Activated CD4-positive, alpha-beta T cell treated with anti-CD3 and anti-CD28 coated beads, Interleukin-2, amount 10 ng/mL, durations not matched to agents 7 days and 5 days (primary cell): ENCODE measurements at regions not wholly inside any gene's neighbourhood (a gene's known extent, or its start where the extent isn't known, plus 50 kb on each side); places are given as distances from the start of the nearest gene placed in this dataset.

Experiments
- CTCF ChIA-PET: fragments of 350-600 bp; sonication (Branson Sonifier 250); formaldehyde crosslinking; loops from one replicate; lab custom pipeline; 2021; ENCODE audit warnings: antibody characterized with exemption; lab: Charles Lee
- POLR2A ChIA-PET: fragments of 350-600 bp; sonication (Branson Sonifier 250); formaldehyde crosslinking; loops from one replicate; lab custom pipeline; 2021; ENCODE audit warnings: antibody characterized with exemption; lab: Charles Lee
- DNase-seq: peaks from one replicate; pipeline ENCODE4 v3.0.0-alpha.2; 2020
- H3K27ac Mint-ChIP-seq: one replicate; pipeline ENCODE4 v1.8.0; 2021; ENCODE audit warnings: mild to moderate bottlenecking, moderate library complexity, mixed read lengths
- H3K27me3 Mint-ChIP-seq: one replicate; pipeline ENCODE4 v1.8.0; 2021; ENCODE audit warnings: mixed read lengths
- H3K36me3 Mint-ChIP-seq: one replicate; pipeline ENCODE4 v1.8.0; 2021; ENCODE audit warnings: low read depth, mixed read lengths
- H3K4me1 Mint-ChIP-seq: one replicate; pipeline ENCODE4 v1.8.0; 2021; ENCODE audit warnings: mixed read lengths
- H3K4me3 Mint-ChIP-seq: one replicate; pipeline ENCODE4 v1.8.0; 2021; ENCODE audit warnings: mild to moderate bottlenecking, moderate library complexity, mixed read lengths
- H3K9me3 Mint-ChIP-seq: one replicate; pipeline ENCODE4 v1.8.0; 2021; ENCODE audit warnings: mixed read lengths

DNA sequence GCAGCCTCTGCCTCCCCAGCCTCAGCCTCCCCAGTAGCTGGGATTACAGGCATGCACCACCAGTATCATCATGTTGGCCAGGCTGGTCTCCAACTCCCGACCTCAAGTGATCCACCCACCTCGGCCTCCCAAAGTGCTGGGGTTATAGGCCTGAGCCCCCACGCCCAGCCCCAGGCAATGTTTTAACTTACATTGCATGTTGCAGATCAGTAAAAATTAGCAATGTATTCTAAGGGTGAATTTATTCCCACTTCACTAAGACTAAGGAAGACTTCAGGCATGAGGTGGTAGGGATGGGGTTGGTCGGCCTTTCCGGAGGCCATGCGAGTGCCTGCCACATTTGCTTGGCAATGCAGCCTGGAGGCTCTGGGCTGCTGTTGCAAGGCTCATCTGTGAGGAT is 66.8 kb upstream of the JDP2 start:
- Mint-ChIP-seq H3K36me3 (no peaks in the 10 kb centered on the region), H3K4me1 (no peaks in the 10 kb centered on the region), H3K27ac (no peak overlapping the region), H3K4me3 (no peak overlapping the region), H3K27me3 (peaks cover 1% of the 10 kb centered on the region), H3K9me3 (no peaks in the 10 kb centered on the region)
- CTCF ChIA-PET: no interaction called here
- DNase-seq: no peak
- POLR2A ChIA-PET: no interaction called here

DNA sequence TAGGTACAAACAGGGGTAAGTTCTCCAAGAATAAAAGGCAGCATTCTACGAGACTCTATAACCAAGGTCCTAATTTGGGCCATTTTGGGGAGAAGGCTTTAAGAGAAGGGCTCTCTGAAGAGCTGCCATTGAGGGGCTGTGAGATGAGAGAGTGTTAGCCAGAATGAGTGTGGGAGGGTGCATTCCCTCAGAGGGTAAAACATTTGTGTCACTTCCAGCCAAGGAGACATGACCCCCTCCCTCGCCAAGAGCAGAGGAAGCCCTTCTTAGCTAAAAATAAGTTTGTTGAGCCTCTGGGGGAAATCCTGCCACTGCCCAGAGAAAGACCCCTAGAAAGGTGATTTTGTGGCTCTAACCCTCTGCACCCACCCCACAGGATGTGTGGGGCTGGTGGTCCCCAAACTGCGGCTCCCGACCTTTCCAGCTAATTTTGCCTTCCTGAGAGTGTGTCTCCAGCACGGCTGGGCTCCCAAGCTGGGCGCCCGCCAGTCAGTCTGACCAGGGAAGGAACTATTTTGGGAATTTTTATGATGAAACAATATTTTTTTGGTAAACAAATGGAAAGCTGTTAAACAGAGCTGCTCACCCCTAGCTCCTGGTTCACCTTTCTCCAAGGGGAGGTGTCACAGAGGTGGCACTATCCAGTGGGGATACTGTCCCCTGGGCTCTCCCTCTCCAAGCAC is 65.9 kb upstream of the JDP2 start:
- ChIA-PET CTCF (interaction anchor here (0.6 to 1.3 kb wide), 3 partner anchors 9 to 29 kb away, joined by 3 to 7 read pairs (median 3); no protein-coding TSS in a partner anchor), POLR2A (no interaction called here)
- no peak overlapping the region for H3K4me3 Mint-ChIP-seq
- no peak overlapping the region for H3K27ac Mint-ChIP-seq
- H3K9me3 Mint-ChIP-seq: no peaks in the 10 kb centered on the region
- no peaks in the 10 kb centered on the region for H3K36me3 Mint-ChIP-seq
- DNase-seq: no peak
- H3K4me1 Mint-ChIP-seq: no peaks in the 10 kb centered on the region
- H3K27me3 Mint-ChIP-seq: peaks cover 1% of the 10 kb centered on the region

DNA sequence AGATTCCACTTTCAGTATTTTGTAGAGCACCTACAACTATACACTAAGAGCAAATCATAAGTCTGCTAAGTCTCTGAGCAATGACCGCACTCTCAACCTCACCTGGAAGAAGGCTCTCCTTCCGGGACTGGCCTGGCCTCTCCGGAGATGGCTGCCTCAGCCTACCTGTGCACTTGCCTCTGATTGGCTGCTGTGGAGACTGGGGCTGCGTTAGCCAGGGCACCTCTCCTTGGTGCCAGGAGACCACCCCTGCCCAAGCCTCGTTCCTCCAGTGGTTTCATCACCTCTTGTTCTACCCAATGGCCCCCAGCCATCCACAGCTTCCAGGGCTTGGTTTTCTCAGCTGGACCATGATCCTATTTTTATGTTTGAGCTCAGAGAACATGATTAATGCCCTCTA is 64.7 kb upstream of the JDP2 start:
- Mint-ChIP-seq H3K27me3 (peaks cover 1% of the 10 kb centered on the region), H3K4me1 (no peaks in the 10 kb centered on the region), H3K27ac (no peak overlapping the region), H3K4me3 (no peak overlapping the region), H3K36me3 (no peaks in the 10 kb centered on the region), H3K9me3 (no peaks in the 10 kb centered on the region)
- ChIA-PET POLR2A (no interaction called here), CTCF (interaction anchor here (0.9 to 1.3 kb wide), 3 partner anchors 20 to 56 kb away, joined by 3 read pairs; no protein-coding TSS in a partner anchor)
- DNase-seq: no peak

DNA sequence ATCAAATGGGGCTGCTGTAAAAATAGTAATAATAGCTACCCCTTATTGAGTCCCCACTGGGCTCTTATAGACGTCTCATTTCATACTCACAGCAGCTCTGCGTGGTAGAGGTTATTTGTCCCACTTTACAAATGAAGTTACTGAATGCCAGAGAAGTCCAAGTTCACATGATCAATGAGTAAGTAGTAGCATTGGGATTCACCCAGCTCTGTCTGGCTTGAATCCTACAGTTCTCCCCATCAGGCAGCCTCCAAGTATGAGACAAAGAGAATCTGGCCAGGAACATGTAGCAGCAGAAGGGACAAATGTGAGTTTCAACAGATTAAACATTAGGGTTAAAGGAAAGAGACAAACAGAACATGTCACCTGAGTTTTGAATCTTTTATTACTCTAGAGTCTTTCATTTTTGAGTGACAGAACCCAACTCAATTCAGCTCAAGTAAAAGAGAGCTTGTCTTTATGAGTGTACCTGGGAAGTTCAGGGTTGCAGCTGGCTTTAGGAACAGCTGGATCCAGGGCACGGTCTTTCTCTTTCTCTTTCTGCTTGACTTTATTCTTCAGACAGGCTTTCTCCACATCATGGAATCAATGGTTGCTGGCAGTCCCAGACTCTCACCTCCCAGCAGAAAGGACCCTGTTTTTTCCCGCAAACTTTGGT is 64.1 kb upstream of the JDP2 start:
- no peak for DNase-seq
- ChIA-PET CTCF (interaction anchor here (0.9 to 1.3 kb wide), 3 partner anchors 20 to 55 kb away, joined by 3 read pairs; no protein-coding TSS in a partner anchor), POLR2A (no interaction called here)
- H3K4me3 Mint-ChIP-seq: no peak overlapping the region
- no peaks in the 10 kb centered on the region for H3K9me3 Mint-ChIP-seq
- H3K27ac Mint-ChIP-seq: no peak overlapping the region
- H3K36me3 Mint-ChIP-seq: no peaks in the 10 kb centered on the region
- H3K27me3 Mint-ChIP-seq: peaks cover 2% of the 10 kb centered on the region
- no peaks in the 10 kb centered on the region for H3K4me1 Mint-ChIP-seq

DNA sequence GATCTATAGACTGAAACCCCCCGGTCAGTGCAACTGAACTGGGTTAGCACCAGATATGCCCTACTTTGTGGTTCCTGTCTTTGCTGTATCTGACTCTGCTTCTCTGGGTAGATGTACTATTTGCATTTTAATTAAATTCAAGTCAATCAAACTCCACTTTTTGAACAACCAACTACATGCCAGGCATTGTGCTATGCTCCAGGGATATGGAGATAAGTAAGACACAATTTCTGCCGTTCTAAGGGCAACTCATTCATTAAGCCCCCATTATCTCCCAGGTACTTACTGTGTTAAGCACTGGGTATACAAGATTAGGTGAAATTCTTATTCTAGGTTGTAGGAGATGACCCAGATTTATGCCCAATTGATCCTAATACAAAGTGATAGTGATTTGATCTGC is 62.7 kb upstream of the JDP2 start:
- CTCF ChIA-PET: no interaction called here
- Mint-ChIP-seq H3K27me3 (peaks cover 3% of the 10 kb centered on the region), H3K27ac (no peak overlapping the region), H3K4me3 (no peak overlapping the region), H3K36me3 (no peaks in the 10 kb centered on the region), H3K9me3 (no peaks in the 10 kb centered on the region), H3K4me1 (no peaks in the 10 kb centered on the region)
- DNase-seq: no peak
- POLR2A ChIA-PET: no interaction called here

DNA sequence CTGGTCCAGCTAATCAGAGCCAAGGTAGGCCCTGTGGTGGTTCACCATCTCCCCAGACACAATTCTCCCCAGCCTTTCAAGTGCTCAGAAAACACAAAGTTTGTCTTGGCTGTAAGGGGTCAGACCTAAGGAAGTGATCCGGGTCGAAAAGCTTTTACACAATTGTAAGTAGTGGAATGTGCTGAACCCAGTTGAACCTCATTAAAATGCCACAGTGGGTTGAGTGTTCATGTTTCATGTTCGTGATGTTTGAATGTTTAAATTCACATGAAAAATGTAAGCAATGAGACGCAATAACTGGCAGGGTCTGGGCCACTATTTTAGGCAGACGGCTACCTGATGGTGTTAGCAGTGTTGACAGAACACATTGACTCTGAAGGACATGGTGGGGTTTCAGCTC is 60.9 kb upstream of the JDP2 start:
- ChIA-PET POLR2A (no interaction called here), CTCF (no interaction called here)
- no peak overlapping the region for H3K27ac Mint-ChIP-seq
- no peak for DNase-seq
- H3K36me3 Mint-ChIP-seq: no peaks in the 10 kb centered on the region
- no peaks in the 10 kb centered on the region for H3K4me1 Mint-ChIP-seq
- H3K9me3 Mint-ChIP-seq: no peaks in the 10 kb centered on the region
- H3K27me3 Mint-ChIP-seq: peaks cover 6% of the 10 kb centered on the region
- H3K4me3 Mint-ChIP-seq: no peak overlapping the region

DNA sequence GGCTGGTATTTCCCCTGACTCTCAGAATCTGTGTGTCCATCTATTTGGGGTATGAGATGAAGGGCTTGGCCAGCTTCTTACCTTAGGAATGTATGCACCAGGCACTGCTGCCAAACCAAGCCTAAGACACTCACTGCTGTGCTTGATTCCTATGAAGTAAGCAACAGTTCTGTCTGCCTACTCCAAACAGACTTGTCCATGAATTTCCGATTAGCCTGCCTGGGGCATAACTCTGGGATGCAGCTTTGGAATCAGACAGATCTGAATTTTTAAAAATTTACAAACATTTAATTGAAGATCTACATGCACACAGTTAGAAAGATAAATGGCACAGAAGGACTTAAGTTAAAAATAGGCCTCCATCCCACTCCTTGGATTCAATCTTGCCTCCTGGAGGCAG is 59.5 kb upstream of the JDP2 start:
- H3K9me3 Mint-ChIP-seq: no peaks in the 10 kb centered on the region
- no peaks in the 10 kb centered on the region for H3K4me1 Mint-ChIP-seq
- no peaks in the 10 kb centered on the region for H3K36me3 Mint-ChIP-seq
- DNase-seq: no peak
- H3K27me3 Mint-ChIP-seq: peaks cover 9% of the 10 kb centered on the region
- ChIA-PET POLR2A (no interaction called here), CTCF (no interaction called here)
- H3K4me3 Mint-ChIP-seq: no peak overlapping the region
- H3K27ac Mint-ChIP-seq: no peak overlapping the region

DNA sequence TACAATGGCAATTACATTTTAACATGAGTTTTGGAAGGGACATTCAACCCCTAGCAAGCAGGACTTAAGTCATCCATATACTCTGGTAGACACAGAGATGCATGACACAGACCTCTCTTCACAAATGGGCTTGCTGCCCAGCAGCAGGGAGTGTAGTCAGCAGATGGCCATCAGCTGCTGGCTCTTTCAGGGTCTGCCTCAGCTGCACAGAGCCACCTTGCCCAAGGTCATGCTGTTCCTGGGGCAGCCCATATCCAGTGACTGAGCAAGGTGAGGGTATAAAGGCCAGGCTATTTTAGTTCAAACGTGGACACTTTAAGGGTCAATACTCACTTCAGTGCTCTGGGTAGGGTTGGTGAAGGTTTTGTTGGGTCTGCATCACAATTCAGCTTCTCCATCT is 58.3 kb upstream of the JDP2 start:
- peaks cover 10% of the 10 kb centered on the region for H3K27me3 Mint-ChIP-seq
- H3K36me3 Mint-ChIP-seq: no peaks in the 10 kb centered on the region
- CTCF ChIA-PET: interaction anchor here (1.7 kb wide), 1 partner anchor 8 kb away, joined by 7 read pairs; no protein-coding TSS in a partner anchor
- H3K9me3 Mint-ChIP-seq: no peaks in the 10 kb centered on the region
- no peaks in the 10 kb centered on the region for H3K4me1 Mint-ChIP-seq
- POLR2A ChIA-PET: no interaction called here
- no peak overlapping the region for H3K27ac Mint-ChIP-seq
- no peak overlapping the region for H3K4me3 Mint-ChIP-seq
- no peak for DNase-seq

DNA sequence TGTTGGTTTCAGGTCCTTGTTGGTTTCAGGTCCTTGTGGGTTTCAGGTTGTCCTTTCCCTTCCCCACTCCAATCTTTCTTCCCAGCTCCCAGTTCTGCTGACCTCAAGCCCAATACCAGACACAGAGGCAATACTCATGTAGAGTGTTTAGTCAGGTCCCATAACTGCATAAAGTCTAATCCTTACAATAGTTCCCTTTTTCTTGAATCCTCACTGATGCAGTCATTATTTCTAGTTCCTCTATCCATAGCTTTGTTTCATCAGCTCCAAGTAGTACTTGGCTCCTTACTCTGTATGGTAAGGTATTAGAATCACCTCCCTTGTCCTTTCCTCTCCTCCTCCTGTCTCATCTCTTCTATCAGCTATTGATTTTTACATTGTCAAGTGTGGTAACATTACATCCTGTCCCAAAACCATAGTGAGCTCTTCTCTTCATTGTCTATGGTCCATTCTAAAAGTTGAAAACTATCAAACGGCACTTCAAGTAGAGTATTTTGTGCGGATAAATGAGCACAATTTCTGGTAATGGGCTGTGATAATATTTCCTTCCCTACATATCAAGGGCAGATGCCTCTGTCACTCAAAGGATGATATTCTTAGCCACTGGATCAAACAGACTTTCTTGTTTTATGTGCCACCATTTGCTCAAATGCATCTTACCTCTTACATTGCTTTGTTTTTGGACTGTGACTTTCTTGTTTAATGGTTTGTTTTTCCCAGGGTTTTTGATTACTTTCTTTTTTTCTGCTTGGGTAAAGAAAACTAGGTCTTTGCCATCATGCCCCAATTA is 57.2 kb upstream of the JDP2 start:
- H3K4me3 Mint-ChIP-seq: no peak overlapping the region
- ChIA-PET CTCF (interaction anchor here (1.7 kb wide), 1 partner anchor 9 kb away, joined by 7 read pairs; no protein-coding TSS in a partner anchor), POLR2A (no interaction called here)
- H3K9me3 Mint-ChIP-seq: peaks cover 3% of the 10 kb centered on the region
- peaks cover 11% of the 10 kb centered on the region for H3K27me3 Mint-ChIP-seq
- H3K4me1 Mint-ChIP-seq: no peaks in the 10 kb centered on the region
- DNase-seq: no peak
- no peaks in the 10 kb centered on the region for H3K36me3 Mint-ChIP-seq
- no peak overlapping the region for H3K27ac Mint-ChIP-seq

DNA sequence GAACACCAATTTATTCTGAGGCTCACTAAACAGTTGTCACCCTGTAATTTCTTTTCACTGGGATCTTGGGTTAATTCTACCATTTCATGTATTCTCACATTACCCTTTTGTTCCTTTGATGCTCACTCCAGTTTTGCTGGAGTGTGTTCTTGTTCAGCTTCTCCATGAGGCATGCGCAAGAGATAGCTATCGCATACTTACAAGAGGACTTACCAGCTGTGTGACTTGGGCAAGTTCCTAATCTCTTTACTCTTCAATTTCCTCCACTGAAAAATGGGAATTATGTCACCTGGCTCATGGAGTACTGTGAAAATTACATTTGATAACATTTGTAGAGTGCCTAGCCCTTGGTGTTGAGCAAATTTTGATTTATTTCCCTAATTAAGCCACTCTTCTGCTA is 56.5 kb upstream of the JDP2 start:
- POLR2A ChIA-PET: no interaction called here
- no peak for DNase-seq
- Mint-ChIP-seq H3K36me3 (no peaks in the 10 kb centered on the region), H3K4me1 (no peaks in the 10 kb centered on the region), H3K4me3 (no peak overlapping the region), H3K27ac (no peak overlapping the region), H3K9me3 (peaks cover 3% of the 10 kb centered on the region), H3K27me3 (peaks cover 11% of the 10 kb centered on the region)
- CTCF ChIA-PET: interaction anchor here (1.7 kb wide), 1 partner anchor 9 kb away, joined by 7 read pairs; no protein-coding TSS in a partner anchor

DNA sequence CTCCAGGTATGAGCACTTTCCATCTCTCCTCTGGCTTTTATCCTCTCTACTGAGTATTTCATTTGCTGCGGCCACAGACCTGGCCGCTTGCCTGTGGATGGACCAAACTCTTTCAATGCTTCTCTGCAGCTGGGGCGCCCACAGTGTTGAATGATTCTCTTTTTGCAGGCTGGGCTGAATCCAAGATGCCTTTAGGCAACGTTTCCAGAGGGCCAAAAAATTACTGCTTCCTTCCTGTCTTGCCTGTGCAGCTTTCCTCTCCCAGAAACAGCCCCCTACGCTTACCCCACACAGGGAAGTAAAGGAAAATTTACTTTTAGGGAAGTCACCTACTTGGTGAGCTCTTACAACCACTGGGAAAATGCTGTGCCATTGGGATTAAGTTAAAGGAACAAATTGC is 55.6 kb upstream of the JDP2 start:
- ChIA-PET POLR2A (no interaction called here), CTCF (interaction anchor here (0.6 kb wide), 2 partner anchors 191 to 1034 kb away, joined by 3 to 5 read pairs; no protein-coding TSS in a partner anchor)
- H3K4me1 Mint-ChIP-seq: no peaks in the 10 kb centered on the region
- H3K27ac Mint-ChIP-seq: no peak overlapping the region
- H3K9me3 Mint-ChIP-seq: peaks cover 3% of the 10 kb centered on the region
- DNase-seq: no peak
- no peak overlapping the region for H3K4me3 Mint-ChIP-seq
- peaks cover 11% of the 10 kb centered on the region for H3K27me3 Mint-ChIP-seq
- H3K36me3 Mint-ChIP-seq: no peaks in the 10 kb centered on the region

DNA sequence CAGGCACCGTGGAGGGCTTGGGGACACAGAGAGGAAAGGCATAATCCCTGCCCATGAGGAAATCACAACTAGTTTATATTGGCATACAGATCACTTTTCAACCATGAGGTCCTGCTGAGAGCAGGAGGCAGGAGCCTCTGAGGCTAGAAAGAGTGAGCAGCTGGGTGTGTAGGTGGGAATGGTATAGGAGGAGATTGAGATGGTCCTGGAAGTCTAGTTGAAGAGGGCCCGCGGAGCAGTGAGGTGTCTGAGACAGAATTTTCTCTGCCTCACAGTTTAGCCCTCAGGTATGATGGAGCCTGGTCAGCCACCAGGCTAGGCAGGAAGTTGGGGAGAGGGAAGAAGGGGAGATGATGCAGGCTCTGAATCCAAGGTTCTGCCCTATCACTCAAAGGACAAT is 54.7 kb upstream of the JDP2 start:
- Mint-ChIP-seq H3K4me1 (no peaks in the 10 kb centered on the region), H3K27ac (no peak overlapping the region), H3K36me3 (no peaks in the 10 kb centered on the region), H3K27me3 (peaks cover 11% of the 10 kb centered on the region), H3K9me3 (peaks cover 3% of the 10 kb centered on the region), H3K4me3 (no peak overlapping the region)
- DNase-seq: no peak
- ChIA-PET CTCF (no interaction called here), POLR2A (no interaction called here)

DNA sequence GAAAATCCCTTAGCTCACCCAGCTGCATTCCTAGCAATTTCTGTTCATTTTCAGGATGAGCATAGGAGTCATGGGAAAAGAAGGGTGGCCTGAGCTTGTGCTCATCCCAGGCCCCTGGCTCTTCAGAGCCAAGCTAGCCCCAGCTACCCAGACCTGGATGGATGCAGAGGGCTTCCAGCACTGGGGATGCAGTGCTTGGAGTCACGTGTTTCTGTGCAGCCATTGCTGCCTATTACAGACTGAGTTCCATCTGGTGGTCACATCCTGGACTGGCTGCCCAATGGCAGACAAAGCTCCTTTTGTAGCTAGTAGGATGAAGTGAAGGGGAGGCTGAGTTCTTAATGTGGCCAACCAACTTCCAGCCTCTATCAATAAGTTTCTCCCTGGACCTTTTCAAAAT is 54.2 kb upstream of the JDP2 start:
- peaks cover 3% of the 10 kb centered on the region for H3K9me3 Mint-ChIP-seq
- H3K27ac Mint-ChIP-seq: no peak overlapping the region
- H3K27me3 Mint-ChIP-seq: peaks cover 11% of the 10 kb centered on the region
- no peak overlapping the region for H3K4me3 Mint-ChIP-seq
- no peaks in the 10 kb centered on the region for H3K36me3 Mint-ChIP-seq
- ChIA-PET CTCF (interaction anchor here (0.6 kb wide), 1 partner anchor 309 kb away, joined by 5 read pairs; no protein-coding TSS in a partner anchor), POLR2A (no interaction called here)
- H3K4me1 Mint-ChIP-seq: no peaks in the 10 kb centered on the region
- DNase-seq: no peak
